ENCODE measurements at regions not wholly inside any gene's neighbourhood (a gene's known extent, or its start where the extent isn't known, plus 50 kb on each side); places are given as distances from the start of the nearest gene placed in this dataset.
A peak's percentile ranks its signal among the peaks of the same experiment; 100 is the strongest.
"Not testable (repeated sequence)": the region's sequence is repeated elsewhere in the genome, so short reads cannot be mapped to it uniquely, and the experiment has no call there.

- DNase-seq (ENCODE audit: low read depth): no peak
Measured at GRCh38 chr10:117790179-117790578, 247.6 kb downstream of the EMX2 start.

DNA sequence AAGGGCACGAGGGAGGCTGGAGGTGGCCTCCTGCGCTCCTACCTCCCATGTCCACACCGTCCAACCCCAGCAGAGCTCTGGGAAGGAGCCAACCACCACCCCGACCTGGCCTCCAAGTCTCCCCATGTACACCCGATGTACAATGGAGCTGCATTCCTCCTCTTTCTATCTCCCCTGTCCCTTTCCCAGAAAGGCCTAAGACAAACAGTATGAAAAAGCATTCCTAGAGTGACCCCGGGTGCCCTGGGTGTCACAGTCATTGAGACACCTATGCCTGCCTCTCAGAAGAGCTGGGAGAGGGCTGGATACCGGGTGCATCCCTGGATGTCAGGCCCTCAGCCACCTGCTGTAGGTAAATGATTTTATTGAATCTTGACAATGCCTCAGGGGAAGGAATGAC lies 248.1 kb downstream of the EMX2 start:
- no peak for DNase-seq (ENCODE audit: low read depth)

- DNase-seq (ENCODE audit: low read depth): no peak
Measured at GRCh38 chr10:117792214-117792613, 249.7 kb downstream of the EMX2 start.

- no peak for DNase-seq (ENCODE audit: low read depth)
Measured at GRCh38 chr10:117796130-117796745, 250.5 kb downstream of the RAB11FIP2 start.

GRCh38 chr10:117797296-117797695 lies 249.4 kb downstream of the RAB11FIP2 start:
- DNase-seq (ENCODE audit: low read depth): no peak

DNA sequence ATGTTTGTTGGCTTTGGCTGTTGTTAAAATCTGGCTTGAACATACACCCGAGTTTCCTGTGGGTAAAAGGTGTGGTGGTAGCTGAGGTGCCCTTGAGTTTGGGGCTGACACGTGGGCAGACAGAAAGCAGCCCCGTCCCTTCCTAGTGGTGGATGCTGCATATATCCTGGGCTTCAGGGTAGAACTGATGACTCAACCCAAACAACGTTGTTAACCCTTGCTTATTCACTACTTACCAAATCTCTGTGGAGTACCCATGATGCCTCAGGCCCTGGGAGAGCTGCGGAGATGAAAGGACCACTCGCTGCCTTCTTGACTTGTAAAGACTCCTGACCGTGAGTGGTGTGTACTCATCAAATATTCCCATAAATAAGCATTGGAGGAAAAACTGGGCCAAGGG lies 245.1 kb downstream of the RAB11FIP2 start:
- DNase-seq (ENCODE audit: low read depth): no peak

DNA sequence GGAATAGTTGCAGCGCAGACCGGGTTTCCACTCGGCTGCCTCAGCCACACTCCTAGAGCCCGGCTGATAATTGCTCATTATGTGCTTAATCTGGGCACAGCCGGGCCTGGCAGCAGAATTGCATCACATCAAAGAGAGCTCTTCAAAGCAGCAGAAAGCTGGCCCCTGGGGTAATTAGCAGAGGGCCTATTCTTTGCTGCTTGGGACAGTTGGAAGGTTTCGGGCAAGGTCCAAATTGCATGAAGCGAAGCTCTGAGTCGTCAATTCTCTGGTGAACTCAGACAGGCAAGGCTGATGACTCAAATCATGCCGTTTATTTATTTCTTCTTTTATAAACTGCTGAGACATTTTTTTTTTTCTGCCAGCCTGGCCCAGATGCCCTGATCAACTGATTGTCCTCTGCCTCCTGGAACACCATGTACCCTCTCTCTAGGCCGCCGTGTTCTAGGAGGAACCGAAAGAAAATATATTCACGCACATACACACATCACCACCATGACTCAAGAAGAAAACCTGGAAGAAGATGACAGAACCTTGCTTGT lies 242.2 kb downstream of the RAB11FIP2 start:
- no peak for DNase-seq (ENCODE audit: low read depth)

GRCh38 chr10:117805139-117805538 lies 241.6 kb downstream of the RAB11FIP2 start:
- DNase-seq (ENCODE audit: low read depth): no peak

GRCh38 chr10:117807441-117807840 lies 239.3 kb downstream of the RAB11FIP2 start:
- DNase-seq (ENCODE audit: low read depth): no peak

DNA sequence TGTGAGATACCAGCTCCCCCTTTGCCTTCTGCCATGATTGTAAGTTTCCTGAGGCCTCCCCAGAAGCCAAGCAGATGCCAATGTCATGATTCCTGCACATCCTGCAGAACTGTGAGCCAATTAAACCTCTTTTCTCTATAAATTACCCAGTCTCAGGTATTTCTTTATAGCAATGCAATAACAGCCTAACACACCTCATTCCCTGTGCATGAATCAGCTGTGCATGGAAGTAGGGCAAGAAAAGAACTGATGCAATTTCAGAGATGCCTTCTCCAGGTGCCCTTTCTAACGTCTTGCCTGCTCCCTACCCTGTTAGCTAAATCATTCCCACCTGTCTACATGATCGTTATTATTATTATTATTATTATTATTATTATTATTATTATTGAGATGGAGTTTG lies 230.9 kb downstream of the RAB11FIP2 start:
- not testable (repeated sequence) for DNase-seq (ENCODE audit: low read depth)

- no peak for DNase-seq (ENCODE audit: low read depth)
Measured at GRCh38 chr10:117817116-117817515, 229.6 kb downstream of the RAB11FIP2 start.

DNA sequence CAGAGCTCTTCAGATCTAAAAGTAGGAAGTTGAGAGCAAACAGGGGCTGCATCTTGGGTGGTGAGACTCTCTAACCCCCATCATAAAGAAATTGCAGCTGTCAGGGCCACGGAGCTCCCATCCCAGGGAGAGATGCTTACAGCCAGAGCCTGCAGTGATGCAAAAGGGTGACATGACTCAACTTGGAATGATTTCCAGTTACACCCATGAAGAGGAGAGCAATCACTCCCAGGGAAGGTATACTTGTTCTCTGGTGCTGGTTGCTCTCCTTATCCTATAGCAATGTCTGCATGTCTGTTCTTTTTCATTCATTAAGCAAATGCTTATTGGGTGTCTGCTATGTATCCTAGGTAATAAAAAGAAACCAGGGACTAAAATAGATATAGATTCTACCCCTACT lies 228.0 kb downstream of the RAB11FIP2 start:
- no peak for DNase-seq (ENCODE audit: low read depth)

DNA sequence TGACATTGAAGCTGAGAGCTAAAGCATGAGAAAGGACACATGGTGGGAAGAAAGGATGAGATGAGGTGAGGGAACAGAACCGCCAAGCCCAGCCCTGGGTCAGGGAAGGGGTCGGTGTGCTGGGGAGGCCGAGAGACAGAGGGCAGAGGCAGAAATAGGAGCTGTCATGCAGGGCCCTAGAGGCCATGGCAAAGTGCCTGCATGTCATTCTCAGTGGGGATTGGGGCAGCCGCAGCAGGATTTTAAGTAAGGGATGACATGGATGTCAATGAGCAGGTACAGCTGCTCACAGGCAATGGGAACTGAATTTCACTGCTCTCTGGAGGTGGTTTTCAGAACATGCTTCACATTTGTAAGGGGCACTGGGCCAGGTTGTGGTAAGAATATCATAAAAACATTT lies 227.4 kb downstream of the RAB11FIP2 start:
- no peak for DNase-seq (ENCODE audit: low read depth)

DNA sequence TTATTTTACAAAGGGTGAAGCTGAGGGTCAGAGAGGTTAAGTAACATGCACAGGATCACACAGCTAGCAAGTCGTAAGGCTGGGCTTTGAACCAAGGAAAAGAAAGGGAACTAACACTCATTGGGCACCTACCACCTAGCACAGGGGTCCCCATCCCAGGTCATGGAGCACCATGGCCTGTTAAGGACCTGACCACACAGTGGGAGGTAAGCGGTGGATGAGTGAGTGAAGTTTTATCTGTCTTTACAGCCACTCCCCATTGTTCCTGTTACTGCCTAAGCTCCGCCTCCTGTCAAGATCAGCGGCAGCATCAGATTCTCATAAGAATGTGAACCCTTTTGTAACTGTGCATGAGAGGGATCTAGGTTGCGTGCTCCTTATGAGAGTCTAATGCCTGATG lies 222.8 kb downstream of the RAB11FIP2 start:
- no peak for DNase-seq (ENCODE audit: low read depth)

DNA sequence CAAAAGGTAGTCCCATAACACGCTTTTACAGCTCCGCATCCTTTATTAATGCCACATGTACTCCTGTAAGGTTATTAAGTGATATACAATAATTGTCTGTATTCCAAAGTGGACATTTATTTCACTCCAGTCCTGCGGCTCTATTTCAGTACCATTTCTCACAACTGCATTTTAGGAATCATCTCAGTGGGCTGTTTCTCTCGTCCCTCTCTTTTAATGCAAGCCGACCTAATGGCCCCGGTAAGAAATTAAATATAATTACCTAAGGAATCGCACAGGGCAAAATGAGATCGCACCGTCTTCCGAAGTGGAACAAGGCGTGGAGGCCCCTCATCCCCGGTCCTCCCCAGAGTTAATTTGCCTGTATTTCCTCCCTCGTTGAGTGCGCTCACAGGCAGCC lies 216.5 kb downstream of the RAB11FIP2 start:
- DNase-seq (ENCODE audit: low read depth): no peak

- no peak for DNase-seq (ENCODE audit: low read depth)
Measured at GRCh38 chr10:117830787-117831212, 215.9 kb downstream of the RAB11FIP2 start.

DNA sequence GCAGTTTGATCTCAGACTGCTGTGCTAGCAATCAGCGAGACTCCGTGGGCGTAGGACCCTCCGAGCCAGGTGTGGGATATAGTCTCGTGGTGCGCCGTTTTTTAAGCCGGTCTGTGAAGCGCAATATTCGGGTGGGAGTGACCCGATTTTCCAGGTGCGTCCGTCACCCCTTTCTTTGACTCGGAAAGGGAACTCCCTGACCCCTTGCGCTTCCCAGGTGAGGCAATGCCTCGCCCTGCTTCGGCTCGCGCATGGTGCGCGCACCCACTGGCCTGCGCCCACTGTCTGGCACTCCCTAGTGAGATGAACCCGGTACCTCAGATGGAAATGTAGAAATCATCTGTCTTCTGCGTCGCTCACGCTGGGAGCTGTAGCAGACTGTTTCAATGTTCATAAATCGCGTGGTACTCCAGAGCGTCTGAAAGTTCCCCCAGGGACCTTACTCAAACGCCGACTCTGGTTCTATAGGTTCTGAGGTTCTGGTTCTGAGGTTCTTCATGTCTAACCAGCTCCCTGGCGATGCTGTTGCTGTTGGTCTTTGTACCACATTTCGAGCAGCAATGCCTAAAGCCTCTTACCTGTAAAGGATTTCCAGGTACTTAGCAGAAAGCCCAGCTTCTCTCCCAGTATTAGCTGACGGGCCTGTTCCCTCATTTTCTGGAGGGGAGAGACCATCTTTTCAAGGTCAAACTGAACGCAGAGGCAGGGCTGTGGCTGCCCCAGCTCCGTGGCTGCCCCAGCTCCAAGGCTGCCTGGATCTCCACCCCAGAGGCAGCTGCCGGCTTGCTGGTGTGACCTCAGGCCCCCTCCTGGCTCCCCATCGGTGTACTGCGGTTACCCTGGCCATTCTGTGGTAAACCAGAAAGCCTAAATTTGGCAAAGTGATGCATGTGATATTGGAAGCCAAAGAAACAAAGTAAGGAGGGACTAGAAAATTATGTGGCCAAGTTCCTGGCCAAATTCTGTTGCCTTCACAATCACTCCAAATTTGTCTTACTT lies 207.9 kb downstream of the RAB11FIP2 start:
- not testable (repeated sequence) for DNase-seq (ENCODE audit: low read depth)

DNA sequence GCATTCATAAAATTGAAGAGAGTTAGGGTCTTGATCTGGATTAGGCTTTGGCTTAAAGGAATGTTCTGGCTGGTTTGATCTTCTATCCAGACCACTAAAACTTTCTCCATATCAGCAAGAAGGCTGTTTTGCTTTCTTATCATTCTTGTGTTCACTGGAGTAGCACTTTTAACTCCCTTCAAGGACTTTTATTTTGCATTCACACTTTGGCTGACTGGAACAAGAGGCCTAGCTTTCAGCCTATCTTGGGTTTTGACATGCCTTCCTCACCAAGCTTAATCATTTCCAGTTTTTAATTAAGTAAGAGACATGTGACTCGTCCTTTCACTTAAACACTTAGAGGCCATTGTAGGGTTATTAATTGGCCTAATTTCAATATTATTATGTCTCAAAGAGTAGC lies 190.3 kb downstream of the RAB11FIP2 start:
- not testable (repeated sequence) for DNase-seq (ENCODE audit: low read depth)

- no peak for DNase-seq (ENCODE audit: low read depth)
Measured at GRCh38 chr10:117860135-117860534, 186.6 kb downstream of the RAB11FIP2 start.

- peak; percentile 9 for DNase-seq (ENCODE audit: low read depth)
Measured at GRCh38 chr10:117860823-117861222, 185.9 kb downstream of the RAB11FIP2 start.

DNA sequence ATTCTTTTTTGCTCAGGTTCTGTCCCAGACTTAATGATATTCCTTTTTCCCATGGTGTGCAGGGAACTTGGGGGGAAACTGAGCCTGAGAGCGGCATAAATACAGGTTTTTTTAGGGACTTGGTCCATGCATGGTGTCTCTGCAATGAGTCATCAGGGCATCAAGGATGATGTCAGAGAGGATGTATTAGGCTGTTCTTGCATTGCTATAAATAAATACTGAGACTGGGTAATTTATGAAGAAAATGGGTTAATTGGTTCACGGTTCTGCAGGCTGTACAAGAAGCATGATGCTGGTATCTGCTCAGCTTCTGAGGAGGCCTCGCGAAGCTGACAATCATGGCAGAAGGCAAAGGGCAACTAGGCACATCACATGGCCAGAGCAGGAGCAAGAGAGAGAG lies 185.4 kb downstream of the RAB11FIP2 start:
- peak; percentile 1 for DNase-seq (ENCODE audit: low read depth)

DNA sequence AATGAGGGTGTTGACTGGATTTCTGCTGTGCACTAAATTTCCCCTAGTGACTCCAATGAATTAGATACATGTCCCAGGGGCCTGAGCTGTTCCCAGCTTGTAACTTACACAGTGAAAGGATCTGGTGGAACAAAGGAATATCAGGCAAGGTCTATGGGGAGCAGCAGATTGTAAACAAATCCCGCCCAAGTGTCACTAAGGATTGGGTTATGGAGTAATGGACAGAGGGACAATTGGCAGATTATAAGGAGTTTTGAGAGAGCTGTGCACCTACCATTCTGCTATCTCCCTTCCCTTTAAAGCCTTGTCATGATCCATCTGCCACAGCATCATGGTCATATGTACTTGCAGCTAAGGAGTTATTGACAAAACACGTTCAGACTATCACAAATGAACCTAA lies 183.0 kb downstream of the RAB11FIP2 start:
- no peak for DNase-seq (ENCODE audit: low read depth)

GRCh38 chr10:117865945-117866344 lies 180.8 kb downstream of the RAB11FIP2 start:
- DNase-seq (ENCODE audit: low read depth): no peak

Data from EH (cell line).